Tibial nerve (tissue), 4 donors: ENCODE measurements at regions not wholly inside any gene's neighbourhood (a gene's known extent, or its start where the extent isn't known, plus 50 kb on each side); places are given as distances from the start of the nearest gene placed in this dataset.

ENCODE experiments used
- EP300 ChIP-seq, 2 donors: sonication (generic); formaldehyde crosslinking; IDR thresholded peaks; one replicate each; pipeline ENCODE4 v1.6.1; 2017; ENCODE audit warnings: antibody characterized with exemption in 2 of 2, mild to moderate bottlenecking in 1 of 2
- POLR2A ChIP-seq, 2 donors: fragments of 450-650 bp; IDR thresholded peaks; one replicate each; pipeline ENCODE4 v1.6.1; 2017; ENCODE audit warnings: antibody characterized with exemption in 2 of 2, mild to moderate bottlenecking in 2 of 2, moderate library complexity in 2 of 2
- TF ChIP-seq, protein P1 (sequence below), 5 experiments: fragments of 200-600 bp in 3 of 5; fragments of 450-650 bp in 2 of 5; sonication (generic) in 3 of 5; IDR thresholded peaks; one replicate each; pipeline ENCODE4 v1.5.1; 2016 to 2019; ENCODE audit warnings: antibody characterized with exemption in 5 of 5, mild to moderate bottlenecking in 3 of 5, moderate library complexity in 2 of 5

DNA sequence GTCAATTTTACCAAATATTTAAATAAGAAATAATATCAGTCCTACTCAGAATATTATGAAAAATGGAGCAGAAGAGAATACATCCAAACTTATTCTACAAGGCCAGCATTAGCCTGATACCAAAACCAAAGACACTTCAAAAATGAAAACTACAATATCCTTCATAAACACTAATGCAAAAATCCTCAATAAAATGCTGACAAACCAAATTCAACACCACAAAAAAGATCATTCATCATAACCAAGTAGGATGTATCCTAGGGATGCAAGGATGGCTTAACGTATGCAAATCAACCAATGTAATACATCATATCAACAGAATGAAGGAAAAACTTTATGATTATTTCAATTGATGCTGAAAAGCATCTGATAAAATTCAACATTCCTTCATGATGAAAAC lies 352.4 kb upstream of the ADGRB3 start:
- TF ChIP-seq POLR2A (IDR thresholded peaks at IDR 0.05) = no peak
- TF ChIP-seq, protein P1, sequence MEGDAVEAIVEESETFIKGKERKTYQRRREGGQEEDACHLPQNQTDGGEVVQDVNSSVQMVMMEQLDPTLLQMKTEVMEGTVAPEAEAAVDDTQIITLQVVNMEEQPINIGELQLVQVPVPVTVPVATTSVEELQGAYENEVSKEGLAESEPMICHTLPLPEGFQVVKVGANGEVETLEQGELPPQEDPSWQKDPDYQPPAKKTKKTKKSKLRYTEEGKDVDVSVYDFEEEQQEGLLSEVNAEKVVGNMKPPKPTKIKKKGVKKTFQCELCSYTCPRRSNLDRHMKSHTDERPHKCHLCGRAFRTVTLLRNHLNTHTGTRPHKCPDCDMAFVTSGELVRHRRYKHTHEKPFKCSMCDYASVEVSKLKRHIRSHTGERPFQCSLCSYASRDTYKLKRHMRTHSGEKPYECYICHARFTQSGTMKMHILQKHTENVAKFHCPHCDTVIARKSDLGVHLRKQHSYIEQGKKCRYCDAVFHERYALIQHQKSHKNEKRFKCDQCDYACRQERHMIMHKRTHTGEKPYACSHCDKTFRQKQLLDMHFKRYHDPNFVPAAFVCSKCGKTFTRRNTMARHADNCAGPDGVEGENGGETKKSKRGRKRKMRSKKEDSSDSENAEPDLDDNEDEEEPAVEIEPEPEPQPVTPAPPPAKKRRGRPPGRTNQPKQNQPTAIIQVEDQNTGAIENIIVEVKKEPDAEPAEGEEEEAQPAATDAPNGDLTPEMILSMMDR (IDR thresholded peaks at IDR 0.05) = no peak
- TF ChIP-seq EP300 (IDR thresholded peaks at IDR 0.05) = no peak
